GM23338 (cell line): ENCODE measurements at regions not wholly inside any gene's neighbourhood (a gene's known extent, or its start where the extent isn't known, plus 50 kb on each side); places are given as distances from the start of the nearest gene placed in this dataset.

Source experiments
- CTCF ChIP-seq, 2 experiments: fragments of 200-600 bp in 1 of 2; sonication (generic) in 1 of 2; conservative IDR thresholded peaks; 2 replicates each; pipeline versions ENCODE4 v1.5.1 to v1.6.1; 2016 to 2017; ENCODE audit warnings: antibody characterized with exemption in 2 of 2, low read depth in 2 of 2, mild to moderate bottlenecking in 2 of 2, moderate library complexity in 1 of 2
- EZH2phosphoT487 ChIP-seq: fragments of 200-600 bp; sonication (generic); IDR thresholded peaks from one replicate; pipeline ENCODE4 v1.8.1; 2018; ENCODE audit warnings: antibody characterized with exemption; ENCODE audit not compliant: unreplicated experiment
- JUNB ChIP-seq: IDR thresholded peaks from one replicate; pipeline ENCODE4 v1.6.1; 2016; ENCODE audit warnings: antibody characterized with exemption; ENCODE audit not compliant: unreplicated experiment
- POLR2AphosphoS5 ChIP-seq: IDR thresholded peaks from 2 replicates; pipeline ENCODE4 v1.6.1; 2016; ENCODE audit warnings: antibody characterized with exemption, low read depth
- REST ChIP-seq: IDR thresholded peaks from one replicate; pipeline ENCODE4 v1.6.1; 2018; ENCODE audit warnings: antibody characterized with exemption; ENCODE audit not compliant: unreplicated experiment

- TF ChIP-seq REST (no peak), POLR2AphosphoS5 (no peak), EZH2phosphoT487 (no peak), CTCF (conservative IDR thresholded peaks at IDR 0.05; ENCODE audit: low read depth in 2 of 2) (no peak), JUNB (no peak)
These were observed 173.7 kb upstream of the SSTR4 start for GRCh38 chr20:22861231-22861980.
